Brain microvascular endothelial cell (primary cell): ENCODE measurements at regions not wholly inside any gene's neighbourhood (a gene's known extent, or its start where the extent isn't known, plus 50 kb on each side); places are given as distances from the start of the nearest gene placed in this dataset.
"Not testable (repeated sequence)": the region's sequence is repeated elsewhere in the genome, so short reads cannot be mapped to it uniquely, and the experiment has no call there.

ENCODE experiments used
- DNase-seq: peaks from one replicate; pipeline ENCODE4 v3.0.0-alpha.2; 2020
- H3K27ac ChIP-seq: fragments of 250-450 bp; sonication (Bioruptor Pico); 2 replicates; pipeline ENCODE4 v1.5.1; 2020; ENCODE audit warnings: mild to moderate bottlenecking, moderate library complexity
- H3K27me3 ChIP-seq: fragments of 250-450 bp; sonication (Bioruptor Pico); replicated peaks from 2 replicates; pipeline ENCODE4 v1.5.1; 2020; ENCODE audit warnings: mild to moderate bottlenecking
- H3K36me3 ChIP-seq: fragments of 250-450 bp; sonication (Bioruptor Pico); replicated peaks from 2 replicates; pipeline ENCODE4 v1.5.1; 2020; ENCODE audit warnings: mild to moderate bottlenecking
- H3K4me3 ChIP-seq: 2 replicates; pipeline ENCODE4 v1.5.1; 2011; ENCODE audit warnings: low read depth, mild to moderate bottlenecking, control low read depth, low read length, moderate library complexity
- in situ Hi-C: cut with HindIII; loops from 2 replicates; pipeline ENCODE4 v1.10.0; 2017; ENCODE audit warnings: low sequenced_read_pairs, low pct_ligation_motif_present
- TF ChIP-seq, protein P1 (sequence below): IDR thresholded peaks from 2 replicates; pipeline ENCODE4 v1.5.1; 2011; ENCODE audit warnings: low read depth, mild to moderate bottlenecking, moderate library complexity, low read length, control low read depth, inconsistent platforms; ENCODE audit errors: missing control alignments

DNA sequence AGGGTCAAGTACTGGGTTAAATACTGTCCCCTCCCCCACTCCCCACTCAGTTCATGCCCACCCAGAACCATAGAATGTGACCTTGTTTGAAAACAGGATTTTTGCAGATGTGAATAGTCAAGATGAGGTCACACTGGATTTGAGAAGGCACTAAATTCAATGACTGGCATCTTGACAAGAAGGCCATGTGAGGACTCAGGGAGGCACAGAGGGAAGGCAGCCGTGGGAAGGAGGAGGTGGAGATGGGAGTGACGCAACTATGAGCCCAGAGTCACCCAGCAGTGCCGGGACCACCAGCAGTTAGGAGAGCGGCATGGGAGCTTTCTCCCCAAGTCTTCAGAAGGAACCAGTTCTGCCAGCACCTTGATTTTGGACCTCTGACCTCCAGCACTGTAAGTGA lies 257.3 kb downstream of the BCL2 start:
- H3K4me3 ChIP-seq = no peak overlapping the region
- no peaks in the 10 kb centered on the region for H3K27me3 ChIP-seq
- no peak overlapping the region for H3K27ac ChIP-seq
- no peak for DNase-seq
- in situ Hi-C loops = no loop called here
- H3K36me3 ChIP-seq = no peaks in the 10 kb centered on the region
- TF ChIP-seq, protein P1, sequence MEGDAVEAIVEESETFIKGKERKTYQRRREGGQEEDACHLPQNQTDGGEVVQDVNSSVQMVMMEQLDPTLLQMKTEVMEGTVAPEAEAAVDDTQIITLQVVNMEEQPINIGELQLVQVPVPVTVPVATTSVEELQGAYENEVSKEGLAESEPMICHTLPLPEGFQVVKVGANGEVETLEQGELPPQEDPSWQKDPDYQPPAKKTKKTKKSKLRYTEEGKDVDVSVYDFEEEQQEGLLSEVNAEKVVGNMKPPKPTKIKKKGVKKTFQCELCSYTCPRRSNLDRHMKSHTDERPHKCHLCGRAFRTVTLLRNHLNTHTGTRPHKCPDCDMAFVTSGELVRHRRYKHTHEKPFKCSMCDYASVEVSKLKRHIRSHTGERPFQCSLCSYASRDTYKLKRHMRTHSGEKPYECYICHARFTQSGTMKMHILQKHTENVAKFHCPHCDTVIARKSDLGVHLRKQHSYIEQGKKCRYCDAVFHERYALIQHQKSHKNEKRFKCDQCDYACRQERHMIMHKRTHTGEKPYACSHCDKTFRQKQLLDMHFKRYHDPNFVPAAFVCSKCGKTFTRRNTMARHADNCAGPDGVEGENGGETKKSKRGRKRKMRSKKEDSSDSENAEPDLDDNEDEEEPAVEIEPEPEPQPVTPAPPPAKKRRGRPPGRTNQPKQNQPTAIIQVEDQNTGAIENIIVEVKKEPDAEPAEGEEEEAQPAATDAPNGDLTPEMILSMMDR = no peak

DNA sequence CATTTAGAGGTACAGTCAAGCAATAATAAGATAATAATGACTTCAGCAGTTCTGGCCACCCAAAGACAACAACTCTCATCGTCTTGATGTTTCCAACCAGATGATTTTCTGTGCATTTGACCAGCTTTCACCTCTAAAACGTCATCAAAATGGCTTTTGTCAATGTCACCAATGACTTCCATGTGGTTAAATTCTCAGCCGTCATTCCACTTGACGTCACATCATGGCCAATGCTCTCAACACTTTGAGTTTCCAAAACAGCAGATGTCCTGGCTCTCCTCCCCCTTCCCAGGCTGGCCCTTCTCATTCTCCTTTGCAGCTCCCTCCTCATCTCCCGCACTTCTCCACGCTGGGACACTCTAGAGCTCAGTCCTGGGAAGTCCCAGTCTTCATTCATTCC lies 258.3 kb downstream of the BCL2 start:
- TF ChIP-seq, protein P1 = no peak
- H3K27me3 ChIP-seq = no peaks in the 10 kb centered on the region
- H3K36me3 ChIP-seq = no peaks in the 10 kb centered on the region
- no peak overlapping the region for H3K27ac ChIP-seq
- no peak overlapping the region for H3K4me3 ChIP-seq
- in situ Hi-C loops = no loop called here
- no peak for DNase-seq

DNA sequence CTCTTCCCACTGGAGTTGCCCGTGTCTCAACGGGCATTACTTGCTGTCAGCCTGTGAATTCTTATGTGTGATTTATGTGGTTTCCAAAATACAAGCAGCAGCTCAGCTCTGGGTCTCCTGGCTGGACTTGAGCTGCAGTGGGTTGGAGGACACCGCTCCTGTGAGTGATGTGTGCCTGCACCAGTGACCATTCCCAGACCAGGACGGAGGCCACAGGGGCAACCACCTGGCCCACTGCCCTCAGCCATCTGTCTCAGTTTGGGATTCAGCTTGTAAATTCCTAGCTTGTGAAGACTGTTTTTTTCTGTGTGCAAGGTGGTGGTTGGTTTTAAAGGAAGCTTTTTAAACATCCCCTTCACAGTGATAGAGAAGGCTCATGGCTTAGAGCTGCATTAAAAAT lies 261.0 kb downstream of the BCL2 start:
- Histone ChIP-seq H3K4me3 (no peak overlapping the region), H3K27ac (no peak overlapping the region), H3K36me3 (no peaks in the 10 kb centered on the region), H3K27me3 (no peaks in the 10 kb centered on the region)
- TF ChIP-seq, protein P1 = no peak
- in situ Hi-C loops = no loop called here
- no peak for DNase-seq

DNA sequence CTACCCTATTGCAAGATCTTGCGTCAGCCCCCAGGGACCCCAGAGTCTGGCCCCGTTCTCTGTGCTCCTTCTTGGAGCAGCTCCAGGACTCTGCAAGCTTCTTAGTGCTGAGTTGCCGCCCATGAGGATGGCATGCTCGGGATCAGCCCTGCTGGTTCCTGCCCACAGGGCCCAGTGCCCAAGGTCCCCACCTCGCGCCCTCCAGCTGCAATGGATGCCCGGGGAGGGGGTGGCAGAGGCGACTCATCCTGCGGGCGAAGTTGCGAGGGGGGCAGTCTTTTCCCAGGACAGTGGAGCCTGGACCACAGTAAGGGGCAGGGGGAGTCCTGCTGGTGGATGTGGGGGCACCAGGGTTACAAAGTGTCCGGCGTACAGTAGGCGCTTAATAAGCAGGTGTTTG lies 261.9 kb downstream of the BCL2 start:
- no peak for DNase-seq
- in situ Hi-C loops = no loop called here
- no peak overlapping the region for H3K27ac ChIP-seq

DNA sequence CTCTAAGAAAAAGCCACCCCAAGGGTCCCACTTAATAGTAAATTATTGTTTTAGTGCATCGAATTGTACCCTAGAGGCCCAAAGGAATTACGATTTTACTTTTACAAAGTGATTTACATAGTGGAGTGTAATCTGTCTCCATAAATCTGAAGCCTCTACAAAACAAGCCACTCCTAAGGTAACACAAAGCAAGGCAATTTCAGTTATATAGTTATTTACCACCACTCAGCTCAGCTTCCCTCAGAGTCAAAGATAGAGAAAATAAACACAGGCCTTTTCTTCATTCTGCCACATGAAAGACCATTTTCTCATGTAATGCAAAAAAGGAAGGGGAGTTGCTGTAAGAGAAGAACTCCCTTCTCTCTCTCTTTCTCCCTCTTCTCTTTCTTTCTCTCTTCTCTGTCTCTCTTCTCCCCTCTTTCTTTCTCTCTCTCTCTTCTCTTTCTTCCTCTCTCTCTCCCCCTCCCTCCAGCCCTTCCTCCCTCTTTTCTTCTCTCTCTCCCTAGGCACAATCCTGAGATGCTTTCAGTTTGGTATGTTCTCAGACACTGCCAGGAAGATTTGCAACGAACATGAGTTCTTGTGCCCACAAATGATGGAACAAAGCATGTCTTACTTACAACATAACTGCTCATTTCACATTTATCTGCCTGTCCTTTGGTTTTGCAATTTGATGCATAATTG lies 264.5 kb downstream of the BCL2 start:
- Histone ChIP-seq H3K27me3 (no peaks in the 10 kb centered on the region), H3K4me3 (no peak overlapping the region), H3K36me3 (no peaks in the 10 kb centered on the region), H3K27ac (no peak overlapping the region)
- no peak for DNase-seq
- TF ChIP-seq, protein P1 = no peak
- in situ Hi-C loops = no loop called here

More for the DNA sequence above, 261.9 kb downstream of the BCL2 start:
- H3K36me3 ChIP-seq = no peaks in the 10 kb centered on the region
- H3K27me3 ChIP-seq = no peaks in the 10 kb centered on the region
- TF ChIP-seq, protein P1 = no peak
- no peak overlapping the region for H3K4me3 ChIP-seq

DNA sequence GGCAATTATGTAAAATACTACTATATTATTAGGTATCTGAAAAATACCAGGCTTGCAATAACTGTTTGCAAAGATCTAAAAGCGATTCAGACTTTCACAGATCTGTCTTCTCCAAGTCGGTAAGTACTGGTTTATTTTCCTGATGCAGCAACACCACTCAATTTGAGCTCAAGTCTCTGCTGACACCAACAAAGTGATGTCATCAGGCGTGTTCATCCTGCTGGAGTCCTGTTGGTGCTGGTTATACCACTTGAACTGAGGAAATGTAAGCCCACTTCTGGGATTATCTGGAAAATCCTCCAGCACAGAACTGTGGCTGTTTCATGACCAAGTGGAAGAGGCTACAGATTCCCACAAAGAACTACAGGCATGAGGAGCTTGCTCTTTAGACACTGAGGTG lies 267.6 kb downstream of the BCL2 start:
- Histone ChIP-seq H3K27ac (no peak overlapping the region), H3K4me3 (no peak overlapping the region), H3K27me3 (no peaks in the 10 kb centered on the region), H3K36me3 (no peaks in the 10 kb centered on the region)
- in situ Hi-C loops = no loop called here
- TF ChIP-seq, protein P1 = no peak
- DNase-seq = no peak

DNA sequence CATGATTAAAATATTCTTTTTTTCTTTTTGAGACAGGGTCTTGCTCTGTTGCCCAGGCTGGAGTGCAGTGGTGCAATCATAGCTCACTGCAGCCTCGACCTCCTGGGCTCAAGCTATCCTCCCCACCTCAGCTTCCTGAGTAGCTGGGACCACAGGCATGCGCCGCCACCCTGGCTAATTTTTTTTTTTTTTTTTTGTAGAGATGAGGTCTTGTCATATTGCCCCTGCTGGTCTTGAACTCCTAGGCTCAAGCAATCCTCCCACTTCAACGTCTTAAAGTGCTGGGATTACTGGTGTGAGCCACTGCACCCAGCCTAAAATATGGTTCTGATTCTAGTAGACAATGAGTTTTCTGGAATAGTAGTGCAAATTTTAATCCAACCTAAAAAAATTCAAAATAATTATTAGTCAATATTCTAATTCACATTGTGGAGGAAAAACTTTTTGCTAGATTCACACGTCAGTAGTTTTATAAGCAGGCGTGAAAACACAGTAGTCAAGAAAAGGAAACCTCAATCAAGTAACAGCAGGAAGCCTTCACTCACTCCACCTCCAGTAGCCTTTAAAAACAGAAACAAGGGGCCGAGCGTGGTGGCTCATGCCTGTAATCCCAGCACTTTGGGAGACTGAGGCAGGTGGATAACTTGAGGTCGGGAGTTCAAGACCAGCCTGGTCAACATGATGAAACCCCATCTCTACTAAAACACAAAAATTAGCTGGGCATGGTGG lies 268.7 kb downstream of the BCL2 start:
- H3K4me3 ChIP-seq, H3K27me3 ChIP-seq, in situ Hi-C loops, H3K36me3 ChIP-seq, H3K27ac ChIP-seq, DNase-seq: not testable (repeated sequence)
